Endodermal cell (in vitro differentiated cells): ENCODE measurements at regions not wholly inside any gene's neighbourhood (a gene's known extent, or its start where the extent isn't known, plus 50 kb on each side); places are given as distances from the start of the nearest gene placed in this dataset.

Source experiments
- DNase-seq: peaks from one replicate; pipeline ENCODE4 v3.0.0-alpha.2; 2017
- H3K27ac ChIP-seq: 2 replicates; pipeline ENCODE4 v1.5.1; 2013; ENCODE audit warnings: mild to moderate bottlenecking, low read depth, low read length, moderate library complexity
- H3K27me3 ChIP-seq: 2 replicates; pipeline ENCODE4 v1.6.1; 2013; ENCODE audit warnings: mild to moderate bottlenecking, low read length, moderate library complexity; ENCODE audit not compliant: insufficient read depth, control insufficient read depth, poor library complexity, severe bottlenecking
- H3K36me3 ChIP-seq: 2 replicates; pipeline ENCODE4 v1.7.0; 2013; ENCODE audit warnings: mild to moderate bottlenecking, low read length, moderate library complexity; ENCODE audit not compliant: control insufficient read depth, insufficient read depth
- H3K4me1 ChIP-seq: one replicate; pipeline ENCODE4 v1.7.0; 2013; ENCODE audit warnings: low read length; ENCODE audit not compliant: control insufficient read depth, insufficient read depth
- H3K4me3 ChIP-seq: 2 replicates; pipeline ENCODE4 v1.5.1; 2013; ENCODE audit warnings: mild to moderate bottlenecking, low read length, moderate library complexity
- H3K9ac ChIP-seq: 2 replicates; pipeline ENCODE4 v1.6.1; 2013; ENCODE audit warnings: mild to moderate bottlenecking, low read length, moderate library complexity; ENCODE audit not compliant: poor library complexity, severe bottlenecking; ENCODE audit errors: extremely low read depth
- H3K9me3 ChIP-seq: 2 replicates; pipeline ENCODE4 v1.6.1; 2013; ENCODE audit warnings: mild to moderate bottlenecking, low read length, moderate library complexity; ENCODE audit not compliant: control insufficient read depth
- H3K27ac Mint-ChIP-seq: 2 replicates; pipeline ENCODE4 v1.8.0; 2020; ENCODE audit warnings: mixed read lengths
- H3K27me3 Mint-ChIP-seq: 2 replicates; pipeline ENCODE4 v1.8.0; 2021; ENCODE audit warnings: mild to moderate bottlenecking, mixed read lengths; ENCODE audit not compliant: insufficient read depth
- H3K36me3 Mint-ChIP-seq: 2 replicates; pipeline ENCODE4 v1.8.0; 2020; ENCODE audit warnings: low read depth, mixed read lengths
- H3K4me1 Mint-ChIP-seq: 2 replicates; pipeline ENCODE4 v1.8.0; 2020; ENCODE audit warnings: mixed read lengths
- H3K4me3 Mint-ChIP-seq: 2 replicates; pipeline ENCODE4 v1.8.0; 2020; ENCODE audit warnings: mild to moderate bottlenecking, moderate library complexity, mixed read lengths
- H3K9me3 Mint-ChIP-seq: 2 replicates; pipeline ENCODE4 v1.8.0; 2020; ENCODE audit warnings: mild to moderate bottlenecking, mixed read lengths
- CTCF ChIP-seq: fragments of 200-600 bp; sonication (generic); conservative IDR thresholded peaks from 2 replicates; pipeline ENCODE4 v1.5.0; 2021; ENCODE audit warnings: antibody characterized with exemption, mild to moderate bottlenecking
- WGBS, 2 experiments: methylation state at CpG; one replicate each; pipeline versions ENCODE4 v1.1.5 to v1.1.7; 2013; ENCODE audit warnings: missing lambda C conversion rate in 2 of 2, mixed read lengths in 1 of 2; ENCODE audit not compliant: insufficient coverage in 1 of 2, insufficient read length in 1 of 2; 5-methylcytosine and 5-hydroxymethylcytosine counted together

DNA sequence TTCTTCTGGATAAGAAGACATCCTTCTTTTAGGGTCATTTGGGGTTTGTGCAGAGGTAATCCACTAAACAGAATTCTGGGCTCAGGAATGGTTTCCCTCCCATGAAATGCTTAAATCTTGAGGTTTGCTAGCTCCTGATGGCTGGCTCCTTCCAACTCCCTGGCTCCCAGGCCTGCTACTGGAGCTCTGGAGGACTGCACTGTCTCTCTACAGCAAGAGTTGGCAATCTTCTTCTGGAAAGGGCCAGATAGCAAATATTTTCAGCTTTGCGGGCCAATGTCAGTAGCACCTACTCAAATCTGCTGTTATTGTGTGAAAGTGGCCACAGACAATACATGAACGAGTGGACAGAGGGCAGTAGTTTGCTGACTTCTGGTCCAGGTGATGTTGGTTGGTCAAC, 174.2 kb upstream of the CTBP2 start:
- no peak overlapping the region for H3K4me3 ChIP-seq
- 85 to 95% methylated on average over 2 of the region's 2 CpGs for WGBS, 2 experiments
- no peaks in the 10 kb centered on the region for H3K36me3 Mint-ChIP-seq
- H3K27me3 ChIP-seq = no peaks in the 10 kb centered on the region
- H3K9me3 Mint-ChIP-seq = no peaks in the 10 kb centered on the region
- H3K27ac ChIP-seq = no peak overlapping the region
- no peak for TF ChIP-seq CTCF
- peaks cover 13% of the 10 kb centered on the region for H3K27me3 Mint-ChIP-seq
- no peak overlapping the region for H3K9ac ChIP-seq
- H3K36me3 ChIP-seq = no peaks in the 10 kb centered on the region
- H3K9me3 ChIP-seq = no peaks in the 10 kb centered on the region
- no peaks in the 10 kb centered on the region for H3K4me1 ChIP-seq
- H3K4me1 Mint-ChIP-seq = no peaks in the 10 kb centered on the region
- H3K27ac Mint-ChIP-seq = no peak overlapping the region
- DNase-seq = no peak
- H3K4me3 Mint-ChIP-seq = no peak overlapping the region

GRCh38 chr10:125333769-125334168, 173.4 kb upstream of the CTBP2 start:
- Histone ChIP-seq H3K9ac (no peak overlapping the region), H3K9me3 (no peaks in the 10 kb centered on the region), H3K4me3 (no peak overlapping the region), H3K27me3 (no peaks in the 10 kb centered on the region), H3K36me3 (no peaks in the 10 kb centered on the region), H3K4me1 (no peaks in the 10 kb centered on the region), H3K27ac (no peak overlapping the region)
- H3K36me3 Mint-ChIP-seq = no peaks in the 10 kb centered on the region
- no peaks in the 10 kb centered on the region for H3K4me1 Mint-ChIP-seq
- TF ChIP-seq CTCF = no peak
- WGBS, 2 experiments = 86% methylated on average over 1 of the region's 1 CpG; no CpG with 5 or more reads in 1 of the 2 experiments
- H3K27me3 Mint-ChIP-seq = peaks cover 13% of the 10 kb centered on the region
- H3K27ac Mint-ChIP-seq = no peak overlapping the region
- DNase-seq = no peak
- no peak overlapping the region for H3K4me3 Mint-ChIP-seq
- H3K9me3 Mint-ChIP-seq = no peaks in the 10 kb centered on the region

GRCh38 chr10:125333209-125333591, 172.8 kb upstream of the CTBP2 start:
- no peak overlapping the region for H3K27ac ChIP-seq
- Mint-ChIP-seq H3K4me3 (no peak overlapping the region), H3K36me3 (no peaks in the 10 kb centered on the region), H3K27ac (no peak overlapping the region), H3K4me1 (no peaks in the 10 kb centered on the region), H3K9me3 (no peaks in the 10 kb centered on the region), H3K27me3 (peaks cover 17% of the 10 kb centered on the region)
- TF ChIP-seq CTCF = no peak
- H3K27me3 ChIP-seq = no peaks in the 10 kb centered on the region
- no peak overlapping the region for H3K9ac ChIP-seq
- no peak overlapping the region for H3K4me3 ChIP-seq
- no peaks in the 10 kb centered on the region for H3K36me3 ChIP-seq
- WGBS, 2 experiments = 84 to 86% methylated on average over 2 to 4 of the region's 4 CpGs
- DNase-seq = no peak
- H3K4me1 ChIP-seq = no peaks in the 10 kb centered on the region
- H3K9me3 ChIP-seq = no peaks in the 10 kb centered on the region
